Astrocyte of the cerebellum (primary cell): ENCODE measurements at regions not wholly inside any gene's neighbourhood (a gene's known extent, or its start where the extent isn't known, plus 50 kb on each side); places are given as distances from the start of the nearest gene placed in this dataset.

Experiments
- DNase-seq: peaks from one replicate; pipeline ENCODE4 v3.0.0-alpha.2; 2011; ENCODE audit warnings: low read depth
- H3K4me3 ChIP-seq: 2 replicates; pipeline ENCODE4 v1.5.1; 2011; ENCODE audit warnings: mild to moderate bottlenecking, low read depth, low read length, moderate library complexity
- in situ Hi-C: cut with HindIII; loops from 2 replicates; pipeline ENCODE4 v1.10.0; 2017; ENCODE audit warnings: low sequenced_read_pairs
- TF ChIP-seq, protein P1 (sequence below): IDR thresholded peaks from 2 replicates; pipeline ENCODE4 v1.5.1; 2012; ENCODE audit warnings: low read length, low read depth, moderate library complexity, mild to moderate bottlenecking; ENCODE audit errors: missing control alignments

DNA sequence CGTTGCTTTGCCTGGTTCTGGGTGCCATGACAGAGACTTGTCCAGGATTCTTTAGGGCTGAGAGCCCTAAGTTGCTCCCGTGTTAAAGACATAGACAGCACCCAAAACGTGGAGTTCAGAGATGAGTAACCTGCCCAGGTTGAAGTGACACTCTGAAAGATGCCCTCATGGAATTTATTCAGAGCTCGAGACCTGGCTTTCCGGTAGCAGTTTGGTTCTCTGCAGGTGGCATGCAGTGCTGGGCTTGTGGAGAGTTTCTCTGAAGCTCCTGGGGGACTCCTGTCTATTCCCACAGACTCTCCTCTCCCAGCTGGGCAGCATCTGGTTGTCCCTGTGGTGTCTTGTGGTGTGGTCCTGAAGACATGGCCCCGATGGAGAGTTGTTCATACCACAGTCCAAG lies 241.0 kb downstream of the RHOU start:
- no peak overlapping the region for H3K4me3 ChIP-seq
- DNase-seq, result no peak

DNA sequence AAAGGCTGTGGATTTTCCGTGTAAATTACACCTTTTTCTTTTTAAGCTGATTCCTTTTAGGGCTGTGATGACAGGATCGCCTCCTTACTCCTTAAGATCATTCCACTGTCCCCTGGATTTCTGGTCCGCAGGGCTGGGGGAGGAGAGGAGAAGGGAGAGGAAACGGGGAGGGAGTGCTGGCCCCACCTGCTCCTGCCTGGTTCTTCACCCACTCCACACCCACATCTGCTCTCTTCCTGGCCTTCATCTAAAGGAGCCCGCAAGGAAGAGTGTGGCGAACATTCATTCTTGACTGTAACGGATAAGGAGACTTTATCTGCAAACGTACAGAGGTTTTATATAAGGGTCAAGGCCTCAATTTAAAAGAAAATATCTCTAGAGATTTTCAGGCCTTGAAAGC lies 242.0 kb downstream of the RHOU start:
- H3K4me3 ChIP-seq, result no peak overlapping the region
- in situ Hi-C loops, result loop anchor here (5.0 kb wide), 1 partner anchor 95 kb away; no protein-coding TSS in a partner anchor
- TF ChIP-seq, protein P1, sequence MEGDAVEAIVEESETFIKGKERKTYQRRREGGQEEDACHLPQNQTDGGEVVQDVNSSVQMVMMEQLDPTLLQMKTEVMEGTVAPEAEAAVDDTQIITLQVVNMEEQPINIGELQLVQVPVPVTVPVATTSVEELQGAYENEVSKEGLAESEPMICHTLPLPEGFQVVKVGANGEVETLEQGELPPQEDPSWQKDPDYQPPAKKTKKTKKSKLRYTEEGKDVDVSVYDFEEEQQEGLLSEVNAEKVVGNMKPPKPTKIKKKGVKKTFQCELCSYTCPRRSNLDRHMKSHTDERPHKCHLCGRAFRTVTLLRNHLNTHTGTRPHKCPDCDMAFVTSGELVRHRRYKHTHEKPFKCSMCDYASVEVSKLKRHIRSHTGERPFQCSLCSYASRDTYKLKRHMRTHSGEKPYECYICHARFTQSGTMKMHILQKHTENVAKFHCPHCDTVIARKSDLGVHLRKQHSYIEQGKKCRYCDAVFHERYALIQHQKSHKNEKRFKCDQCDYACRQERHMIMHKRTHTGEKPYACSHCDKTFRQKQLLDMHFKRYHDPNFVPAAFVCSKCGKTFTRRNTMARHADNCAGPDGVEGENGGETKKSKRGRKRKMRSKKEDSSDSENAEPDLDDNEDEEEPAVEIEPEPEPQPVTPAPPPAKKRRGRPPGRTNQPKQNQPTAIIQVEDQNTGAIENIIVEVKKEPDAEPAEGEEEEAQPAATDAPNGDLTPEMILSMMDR, result no peak
- no peak for DNase-seq

More for the DNA sequence above, 241.0 kb downstream of the RHOU start:
- in situ Hi-C loops, result loop anchor here (5.0 kb wide), 1 partner anchor 96 kb away; no protein-coding TSS in a partner anchor
- TF ChIP-seq, protein P1, result no peak

DNA sequence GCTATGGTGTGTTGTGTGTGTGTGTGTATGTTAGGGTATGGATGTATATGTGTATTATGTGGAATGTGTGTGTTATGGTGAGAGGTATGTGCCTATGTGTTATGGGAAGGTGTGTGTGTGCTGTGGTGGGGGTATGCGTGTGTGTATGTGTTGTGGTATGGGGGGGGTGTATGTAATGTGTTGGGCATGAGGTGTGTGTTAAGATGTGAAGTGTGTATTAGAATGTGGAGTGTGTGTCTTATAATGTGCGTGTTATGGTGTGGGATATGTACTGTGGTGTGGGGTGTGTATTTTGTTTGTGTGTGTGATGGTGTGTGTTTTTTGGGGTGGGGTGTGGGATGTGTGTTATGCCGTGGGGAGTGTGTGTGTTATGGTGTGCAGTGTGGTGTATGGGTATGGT lies 242.5 kb downstream of the RHOU start:
- TF ChIP-seq, protein P1, result no peak
- in situ Hi-C loops, result loop anchor here (5.0 kb wide), 1 partner anchor 95 kb away; no protein-coding TSS in a partner anchor
- H3K4me3 ChIP-seq, result no peak overlapping the region
- DNase-seq, result no peak

DNA sequence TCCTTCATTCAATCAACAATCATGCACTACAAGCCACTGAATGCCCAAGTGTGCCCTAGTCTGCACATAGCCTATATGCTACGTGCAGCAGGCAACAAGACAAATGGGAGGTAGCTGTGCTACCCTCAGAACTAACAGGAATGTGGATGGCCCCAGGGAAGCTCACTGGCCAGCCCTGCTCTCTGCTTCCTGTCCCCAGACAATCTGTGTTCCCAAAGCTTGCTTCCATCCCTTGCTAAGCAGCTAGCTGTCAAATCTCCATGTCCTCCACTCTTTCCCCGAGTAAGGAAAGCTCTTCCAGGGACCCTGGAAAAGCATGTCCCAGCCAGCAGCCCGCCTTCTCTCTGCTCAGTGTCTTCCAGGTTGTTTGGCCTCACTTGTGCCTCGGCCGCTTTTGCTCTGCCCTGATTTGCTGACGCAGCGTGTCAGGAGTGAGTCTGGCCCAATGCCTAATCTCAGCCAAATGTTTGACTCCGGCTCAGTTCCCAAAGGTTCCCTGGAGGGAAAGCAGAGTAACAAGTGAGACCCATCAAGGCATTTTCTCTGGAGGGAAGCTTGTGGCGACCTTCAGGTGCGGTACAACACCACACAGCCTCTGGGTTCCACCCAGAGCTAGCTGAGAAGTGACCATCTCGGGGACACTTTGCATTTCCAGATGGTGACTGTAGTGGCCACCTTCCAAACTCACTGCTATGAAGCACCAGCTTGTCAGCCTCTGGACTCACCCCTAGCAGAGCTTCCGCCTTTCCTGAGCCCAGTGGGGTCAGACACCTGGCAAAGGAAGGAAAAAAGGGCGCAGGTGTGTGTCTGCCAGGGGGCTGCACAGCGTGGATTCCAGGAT lies 243.4 kb downstream of the RHOU start:
- no peak for DNase-seq
- TF ChIP-seq, protein P1, result no peak
- in situ Hi-C loops, result loop anchor here (5.0 kb wide), 1 partner anchor 94 kb away; no protein-coding TSS in a partner anchor
- no peak overlapping the region for H3K4me3 ChIP-seq

- in situ Hi-C loops, result loop anchor here (5.0 kb wide), 1 partner anchor 93 kb away; no protein-coding TSS in a partner anchor
- H3K4me3 ChIP-seq, result no peak overlapping the region
- TF ChIP-seq, protein P1, result no peak
- DNase-seq, result no peak
Observed at GRCh38 chr1:228979325-228979699, 244.0 kb downstream of the RHOU start.

DNA sequence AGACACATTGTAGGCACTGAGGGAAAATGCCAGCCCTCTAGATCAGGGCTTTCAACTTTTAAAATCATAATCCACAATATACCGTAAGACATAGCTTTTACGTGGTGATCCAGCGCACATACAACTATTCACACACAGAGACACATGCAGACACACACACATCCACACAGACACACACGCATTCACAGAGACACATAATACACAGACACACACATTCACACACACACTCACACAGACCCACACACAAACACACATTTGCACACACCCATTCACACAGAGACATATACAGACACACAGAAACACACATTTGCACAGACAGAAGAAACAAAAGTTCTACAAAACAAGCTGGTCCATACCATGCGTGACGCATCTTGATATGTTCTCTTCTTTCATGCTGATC lies 244.5 kb downstream of the RHOU start:
- no peak for DNase-seq
- in situ Hi-C loops, result loop anchor here (5.0 kb wide), 1 partner anchor 93 kb away; no protein-coding TSS in a partner anchor
- TF ChIP-seq, protein P1, result no peak
- H3K4me3 ChIP-seq, result no peak overlapping the region
